GM21423 (cell line): ENCODE measurements at regions not wholly inside any gene's neighbourhood (a gene's known extent, or its start where the extent isn't known, plus 50 kb on each side); places are given as distances from the start of the nearest gene placed in this dataset.
"Not testable (repeated sequence)": the region's sequence is repeated elsewhere in the genome, so short reads cannot be mapped to it uniquely, and the experiment has no call there.

Experiments used
- ATAC-seq: cut with Tn5 transposase; IDR thresholded peaks from one replicate; pipeline ENCODE4 v1.9.1; 2021; ENCODE audit warnings: mild to moderate bottlenecking, moderate library complexity; ENCODE audit not compliant: unreplicated experiment

- ATAC-seq = no peak
These were observed 702.9 kb downstream of the TENT5A start for GRCh38 chr6:81049425-81050042.

GRCh38 chr6:81031416-81031815 is 721.1 kb downstream of the TENT5A start:
- ATAC-seq = no peak

GRCh38 chr6:81026041-81026553 is 726.4 kb downstream of the TENT5A start:
- no peak for ATAC-seq

GRCh38 chr6:81023709-81024108 is 728.8 kb downstream of the TENT5A start:
- no peak for ATAC-seq

DNA sequence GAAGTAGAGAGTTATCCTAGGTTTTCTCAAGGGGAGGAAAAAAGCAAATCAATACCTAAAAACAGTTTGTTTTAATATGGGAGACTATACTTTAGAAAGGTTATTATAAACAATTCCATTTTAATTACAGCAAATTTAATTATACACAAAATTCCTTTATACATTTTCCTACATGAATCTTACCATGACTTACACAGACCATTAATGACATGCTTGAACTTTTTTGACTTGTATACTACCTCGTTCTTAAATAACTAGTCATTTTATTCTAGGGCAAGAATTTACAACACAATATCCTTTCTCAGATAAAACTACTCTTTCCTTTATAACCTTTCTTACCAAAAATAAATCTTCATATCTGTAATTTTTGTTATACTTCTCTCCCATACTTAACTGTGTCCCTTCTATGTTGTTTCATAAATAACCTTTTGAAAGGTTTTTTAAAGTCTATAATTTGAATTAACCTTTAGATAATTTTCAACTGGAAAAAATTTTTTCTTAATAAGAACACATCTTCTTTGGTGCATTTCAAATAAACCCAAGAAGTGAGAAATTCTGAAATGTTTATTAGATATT is 729.4 kb downstream of the TENT5A start:
- ATAC-seq = no peak

- not testable (repeated sequence) for ATAC-seq
These were observed 734.9 kb downstream of the TENT5A start for GRCh38 chr6:81017586-81017985.

DNA sequence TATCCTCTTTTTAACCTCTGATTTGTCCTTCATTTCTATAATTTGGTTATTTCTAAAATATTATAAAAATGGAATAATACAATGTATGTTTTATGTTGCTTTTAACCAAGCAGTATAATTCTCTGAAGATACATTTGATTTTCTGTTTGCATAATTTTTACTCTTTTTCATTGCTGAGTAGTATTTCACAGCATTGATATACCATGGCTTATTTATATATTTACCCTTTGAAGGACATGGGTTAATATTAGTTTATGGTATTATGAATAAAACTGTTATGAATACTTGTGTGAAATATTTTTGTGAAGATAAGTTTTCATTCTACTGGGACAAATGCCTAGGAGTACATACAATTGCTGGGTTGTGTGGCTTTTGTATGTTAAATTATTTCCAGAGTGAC is 748.6 kb downstream of the TENT5A start:
- ATAC-seq = no peak

DNA sequence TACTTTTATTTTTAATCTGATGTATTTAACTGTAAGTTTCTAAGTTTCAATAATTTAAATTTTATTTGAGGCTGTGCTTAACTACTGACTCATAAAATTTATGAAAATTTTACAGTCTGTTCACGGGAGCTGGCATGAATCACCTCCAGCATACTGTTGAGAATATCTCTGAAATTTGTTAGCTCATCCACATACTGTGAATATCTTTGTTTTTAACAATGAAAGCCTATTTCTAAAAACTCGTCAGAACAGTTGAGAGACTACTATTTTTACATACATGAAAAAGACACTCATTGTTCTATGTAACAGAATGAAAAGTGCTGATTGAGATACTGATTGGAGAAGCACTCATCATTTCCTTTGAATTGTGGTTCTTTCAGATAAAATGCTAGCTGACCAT is 749.3 kb downstream of the TENT5A start:
- no peak for ATAC-seq

GRCh38 chr6:81002126-81002525 is 750.4 kb downstream of the TENT5A start:
- no peak for ATAC-seq

GRCh38 chr6:80991316-80991715 is 761.2 kb downstream of the TENT5A start:
- ATAC-seq = no peak

- no peak for ATAC-seq
These were observed 763.6 kb downstream of the TENT5A start for GRCh38 chr6:80988892-80989291.

GRCh38 chr6:80988286-80988685 is 764.2 kb downstream of the TENT5A start:
- ATAC-seq = no peak

- not testable (repeated sequence) for ATAC-seq
These were observed 771.3 kb downstream of the TENT5A start for GRCh38 chr6:80981226-80981625.

DNA sequence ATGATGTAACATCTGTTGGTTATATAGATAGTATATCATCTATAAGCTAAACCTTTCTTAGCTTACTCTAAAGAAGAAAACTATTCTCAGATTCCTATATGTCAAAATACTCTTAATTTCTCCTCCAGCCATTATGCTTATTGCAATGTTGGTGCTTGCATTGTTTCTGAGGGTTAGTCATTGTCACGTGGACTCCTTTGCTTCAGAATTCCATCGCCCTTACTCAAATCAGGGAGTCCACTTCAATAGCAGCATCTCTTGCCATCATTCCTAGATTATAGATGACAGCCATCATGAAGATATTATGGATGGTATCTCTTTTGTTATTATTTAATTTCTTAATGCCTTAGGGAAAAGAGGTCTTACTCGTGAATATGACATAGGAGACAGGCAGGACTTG is 776.1 kb downstream of the TENT5A start:
- no peak for ATAC-seq

DNA sequence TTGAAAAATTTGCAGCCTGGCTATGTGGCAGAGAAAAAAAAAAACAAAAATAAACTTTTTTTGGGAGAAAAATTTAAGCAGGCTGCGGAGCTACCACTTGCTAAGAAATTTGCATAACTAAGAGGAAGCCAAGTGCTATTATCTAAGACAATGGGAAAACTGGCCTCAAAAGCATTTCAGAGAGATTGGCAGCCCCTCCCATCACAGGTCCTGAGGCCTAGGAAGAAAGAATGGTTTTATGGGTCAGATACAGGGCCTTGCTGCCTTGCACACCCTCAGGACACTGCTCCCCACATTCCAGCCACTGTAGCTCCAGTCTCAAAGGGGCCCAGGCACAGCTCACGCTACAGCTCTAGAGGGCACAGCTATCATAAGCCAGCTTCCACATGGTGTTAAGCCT is 777.9 kb downstream of the TENT5A start:
- ATAC-seq = no peak

GRCh38 chr6:80969439-80969838 is 783.0 kb downstream of the TENT5A start:
- no peak for ATAC-seq

GRCh38 chr6:80967609-80968008 is 784.9 kb downstream of the TENT5A start:
- ATAC-seq = no peak

- ATAC-seq = no peak
These were observed 790.1 kb downstream of the TENT5A start for GRCh38 chr6:80962382-80962781.

DNA sequence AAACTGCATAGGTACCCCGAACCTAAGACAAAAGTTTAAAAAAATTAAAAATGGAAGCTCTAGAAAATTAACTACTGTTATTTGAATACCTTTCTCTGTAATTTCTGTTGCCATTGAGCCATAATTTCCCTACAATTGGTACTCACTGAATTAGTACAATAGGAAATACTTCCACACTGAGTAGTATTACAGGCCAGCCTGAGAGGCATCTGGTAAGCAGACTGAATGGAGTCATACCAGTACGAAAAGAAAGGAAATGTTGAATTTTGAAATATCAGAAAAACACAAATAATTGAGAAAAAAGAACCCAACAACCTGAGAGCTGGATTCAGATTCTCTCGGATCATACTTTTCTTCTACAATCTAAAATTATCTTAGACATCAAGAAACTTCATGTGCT is 791.3 kb downstream of the TENT5A start:
- no peak for ATAC-seq

GRCh38 chr6:80959034-80959433 is 793.4 kb downstream of the TENT5A start:
- ATAC-seq = no peak

DNA sequence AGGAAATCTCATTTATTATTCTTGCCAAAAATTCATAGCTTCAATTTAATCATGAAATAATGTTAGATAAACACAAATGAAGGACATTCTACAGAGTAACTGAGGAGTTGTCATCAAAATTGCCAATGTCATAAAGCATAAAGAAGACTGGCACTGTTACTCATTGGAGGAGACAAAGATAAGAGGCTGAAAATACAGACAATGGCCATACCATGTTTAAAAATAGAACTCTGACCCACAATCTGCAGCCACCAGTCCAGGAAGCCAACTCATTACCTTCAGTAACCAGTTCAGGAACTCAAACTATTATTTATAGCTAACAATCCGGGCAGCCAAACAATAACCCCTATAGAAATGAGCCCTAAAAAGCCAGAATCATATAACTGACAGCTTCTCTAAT is 795.6 kb downstream of the TENT5A start:
- no peak for ATAC-seq

- not testable (repeated sequence) for ATAC-seq
These were observed 800.0 kb downstream of the TENT5A start for GRCh38 chr6:80952479-80952878.

- ATAC-seq = no peak
These were observed 806.1 kb downstream of the TENT5A start for GRCh38 chr6:80946402-80946801.
